Adipocyte (in vitro differentiated cells): ENCODE measurements at regions not wholly inside any gene's neighbourhood (a gene's known extent, or its start where the extent isn't known, plus 50 kb on each side); places are given as distances from the start of the nearest gene placed in this dataset.

Experiments used
- DNase-seq: peaks from one replicate; pipeline ENCODE4 v3.0.0-alpha.2; 2015; ENCODE audit warnings: low read depth
- H3K27me3 ChIP-seq: replicated peaks from 2 replicates; pipeline ENCODE4 v1.7.0; 2013; ENCODE audit warnings: mild to moderate bottlenecking, low read length, moderate library complexity; ENCODE audit not compliant: control insufficient read depth, insufficient read depth
- H3K36me3 ChIP-seq: 2 replicates; pipeline ENCODE4 v1.7.0; 2013; ENCODE audit warnings: low read length, mild to moderate bottlenecking, moderate library complexity; ENCODE audit not compliant: control insufficient read depth, insufficient read depth, severe bottlenecking
- H3K4me1 ChIP-seq: 2 replicates; pipeline ENCODE4 v1.7.0; 2013; ENCODE audit warnings: mild to moderate bottlenecking, low read length, moderate library complexity; ENCODE audit not compliant: control insufficient read depth, insufficient read depth
- H3K4me3 ChIP-seq: 2 replicates; pipeline ENCODE4 v1.7.0; 2013; ENCODE audit warnings: mild to moderate bottlenecking, low read length, moderate library complexity
- H3K9ac ChIP-seq: 2 replicates; pipeline ENCODE4 v1.7.0; 2013; ENCODE audit warnings: mild to moderate bottlenecking, low read length, moderate library complexity
- H3K9me3 ChIP-seq: 2 replicates; pipeline ENCODE4 v1.7.0; 2013; ENCODE audit warnings: mild to moderate bottlenecking, low read length, moderate library complexity; ENCODE audit not compliant: control insufficient read depth

- H3K27me3 ChIP-seq, result no peaks in the 10 kb centered on the region
- no peak overlapping the region for H3K9ac ChIP-seq
- no peaks in the 10 kb centered on the region for H3K9me3 ChIP-seq
- no peak overlapping the region for H3K4me3 ChIP-seq
- H3K36me3 ChIP-seq, result no peaks in the 10 kb centered on the region
- DNase-seq, result no peak
- peaks cover under 1% of the 10 kb centered on the region for H3K4me1 ChIP-seq
Observed at GRCh38 chr7:113801751-113802150, 117.1 kb downstream of the PPP1R3A start.

GRCh38 chr7:113800826-113801225 is 118.0 kb downstream of the PPP1R3A start:
- H3K36me3 ChIP-seq, result no peaks in the 10 kb centered on the region
- H3K4me1 ChIP-seq, result peaks cover 7% of the 10 kb centered on the region
- no peak overlapping the region for H3K9ac ChIP-seq
- no peak overlapping the region for H3K4me3 ChIP-seq
- DNase-seq, result no peak
- H3K27me3 ChIP-seq, result no peaks in the 10 kb centered on the region
- H3K9me3 ChIP-seq, result no peaks in the 10 kb centered on the region

GRCh38 chr7:113799896-113800295 is 118.9 kb downstream of the PPP1R3A start:
- DNase-seq, result no peak
- H3K4me1 ChIP-seq, result peaks cover 7% of the 10 kb centered on the region
- no peaks in the 10 kb centered on the region for H3K36me3 ChIP-seq
- H3K9ac ChIP-seq, result no peak overlapping the region
- no peaks in the 10 kb centered on the region for H3K27me3 ChIP-seq
- no peak overlapping the region for H3K4me3 ChIP-seq
- H3K9me3 ChIP-seq, result no peaks in the 10 kb centered on the region

- H3K4me1 ChIP-seq, result peaks cover 7% of the 10 kb centered on the region
- no peak for DNase-seq
- H3K4me3 ChIP-seq, result no peak overlapping the region
- no peaks in the 10 kb centered on the region for H3K9me3 ChIP-seq
- H3K36me3 ChIP-seq, result no peaks in the 10 kb centered on the region
- H3K9ac ChIP-seq, result no peak overlapping the region
- no peaks in the 10 kb centered on the region for H3K27me3 ChIP-seq
Observed at GRCh38 chr7:113797420-113798010, 121.3 kb downstream of the PPP1R3A start.

GRCh38 chr7:113796557-113796956 is 122.3 kb downstream of the PPP1R3A start:
- H3K9me3 ChIP-seq, result no peaks in the 10 kb centered on the region
- H3K9ac ChIP-seq, result no peak overlapping the region
- no peak overlapping the region for H3K4me3 ChIP-seq
- peak; percentile 90 for DNase-seq
- H3K36me3 ChIP-seq, result no peaks in the 10 kb centered on the region
- peaks cover 7% of the 10 kb centered on the region for H3K4me1 ChIP-seq
- H3K27me3 ChIP-seq, result no peaks in the 10 kb centered on the region

GRCh38 chr7:113794573-113794972 is 124.2 kb downstream of the PPP1R3A start:
- Histone ChIP-seq H3K36me3 (no peaks in the 10 kb centered on the region), H3K9me3 (no peaks in the 10 kb centered on the region), H3K4me1 (peaks cover 7% of the 10 kb centered on the region), H3K4me3 (no peak overlapping the region), H3K27me3 (no peaks in the 10 kb centered on the region), H3K9ac (no peak overlapping the region)
- DNase-seq, result no peak

- Histone ChIP-seq H3K36me3 (no peaks in the 10 kb centered on the region), H3K27me3 (no peaks in the 10 kb centered on the region), H3K9me3 (no peaks in the 10 kb centered on the region), H3K4me1 (peaks cover 7% of the 10 kb centered on the region), H3K9ac (no peak overlapping the region), H3K4me3 (no peak overlapping the region)
- DNase-seq, result no peak
Observed at GRCh38 chr7:113793171-113793570, 125.6 kb downstream of the PPP1R3A start.

- H3K4me3 ChIP-seq, result no peak overlapping the region
- no peaks in the 10 kb centered on the region for H3K4me1 ChIP-seq
- H3K36me3 ChIP-seq, result no peaks in the 10 kb centered on the region
- no peaks in the 10 kb centered on the region for H3K9me3 ChIP-seq
- H3K9ac ChIP-seq, result no peak overlapping the region
- DNase-seq, result no peak
- no peaks in the 10 kb centered on the region for H3K27me3 ChIP-seq
Observed at GRCh38 chr7:113790025-113790424, 128.8 kb downstream of the PPP1R3A start.

- Histone ChIP-seq H3K9ac (no peak overlapping the region), H3K36me3 (no peaks in the 10 kb centered on the region), H3K4me3 (no peak overlapping the region), H3K9me3 (no peaks in the 10 kb centered on the region), H3K4me1 (no peaks in the 10 kb centered on the region), H3K27me3 (no peaks in the 10 kb centered on the region)
- no peak for DNase-seq
Observed at GRCh38 chr7:113787106-113787505, 131.7 kb downstream of the PPP1R3A start.

- DNase-seq, result no peak
- no peaks in the 10 kb centered on the region for H3K27me3 ChIP-seq
- H3K4me1 ChIP-seq, result no peaks in the 10 kb centered on the region
- H3K36me3 ChIP-seq, result no peaks in the 10 kb centered on the region
- no peak overlapping the region for H3K4me3 ChIP-seq
- H3K9me3 ChIP-seq, result no peaks in the 10 kb centered on the region
- H3K9ac ChIP-seq, result no peak overlapping the region
Observed at GRCh38 chr7:113784956-113785355, 133.9 kb downstream of the PPP1R3A start.

GRCh38 chr7:113784316-113784715 is 134.5 kb downstream of the PPP1R3A start:
- Histone ChIP-seq H3K9me3 (no peaks in the 10 kb centered on the region), H3K4me1 (no peaks in the 10 kb centered on the region), H3K4me3 (no peak overlapping the region), H3K27me3 (no peaks in the 10 kb centered on the region), H3K36me3 (no peaks in the 10 kb centered on the region), H3K9ac (no peak overlapping the region)
- DNase-seq, result no peak

- no peaks in the 10 kb centered on the region for H3K9me3 ChIP-seq
- no peaks in the 10 kb centered on the region for H3K4me1 ChIP-seq
- no peaks in the 10 kb centered on the region for H3K36me3 ChIP-seq
- no peaks in the 10 kb centered on the region for H3K27me3 ChIP-seq
- H3K9ac ChIP-seq, result no peak overlapping the region
- H3K4me3 ChIP-seq, result no peak overlapping the region
- no peak for DNase-seq
Observed at GRCh38 chr7:113783403-113783802, 135.4 kb downstream of the PPP1R3A start.
